ENCODE measurements at regions not wholly inside any gene's neighbourhood (a gene's known extent, or its start where the extent isn't known, plus 50 kb on each side); places are given as distances from the start of the nearest gene placed in this dataset.

GRCh38 chr14:85243321-85243720, 286.6 kb upstream of the FLRT2 start:
- Mint-ChIP-seq H3K27me3 (no peaks in the 10 kb centered on the region), H3K36me3 (no peaks in the 10 kb centered on the region), H3K4me3 (no peak overlapping the region), H3K27ac (no peak overlapping the region), H3K9me3 (peaks cover 0 to 13% (median 3%) of the 10 kb centered on the region in 11 donors), H3K4me1 (peaks cover 0 to 3% (median 0%) of the 10 kb centered on the region in 7 donors)
- CTCF ChIA-PET: no interaction called here
- Histone ChIP-seq H3K27me3 (ENCODE audit: control insufficient read depth in 2 of 2, insufficient read depth in 2 of 2, low read length in 2 of 2) (no peaks in the 10 kb centered on the region), H3K9me3 (ENCODE audit: control insufficient read depth in 2 of 3, low read length in 3 of 3) (no peaks in the 10 kb centered on the region), H3K4me3 (ENCODE audit: low read length) (no peak overlapping the region), H3K4me1 (ENCODE audit: control insufficient read depth in 2 of 2, insufficient read depth in 2 of 2, low read length in 2 of 2) (no peaks in the 10 kb centered on the region), H3K27ac (ENCODE audit: low read depth, low read length) (no peak overlapping the region), H3K36me3 (ENCODE audit: control insufficient read depth in 2 of 3, insufficient read depth in 3 of 3, low read length in 3 of 3) (no peaks in the 10 kb centered on the region)
- POLR2A ChIA-PET: no interaction called here
- ATAC-seq (no peak), DNase-seq (no peak)
- intact Hi-C loops (cut with micrococcal nuclease): no loop called here

- ATAC-seq (no peak), DNase-seq (no peak)
- H3K4me3 Mint-ChIP-seq: no peak overlapping the region
- Histone ChIP-seq H3K9me3 (ENCODE audit: control insufficient read depth in 2 of 3, low read length in 3 of 3) (no peaks in the 10 kb centered on the region), H3K27me3 (ENCODE audit: control insufficient read depth in 2 of 2, insufficient read depth in 2 of 2, low read length in 2 of 2) (no peaks in the 10 kb centered on the region), H3K27ac (ENCODE audit: low read depth, low read length) (no peak overlapping the region), H3K4me1 (ENCODE audit: control insufficient read depth in 2 of 2, insufficient read depth in 2 of 2, low read length in 2 of 2) (no peaks in the 10 kb centered on the region), H3K36me3 (ENCODE audit: control insufficient read depth in 2 of 3, insufficient read depth in 3 of 3, low read length in 3 of 3) (no peaks in the 10 kb centered on the region), H3K4me3 (ENCODE audit: low read length) (no peak overlapping the region)
- CTCF ChIA-PET: no interaction called here
- H3K4me1 Mint-ChIP-seq: no peaks in the 10 kb centered on the region
- H3K36me3 Mint-ChIP-seq: no peaks in the 10 kb centered on the region
- intact Hi-C loops (cut with micrococcal nuclease): no loop called here
- POLR2A ChIA-PET: no interaction called here
- no peak overlapping the region for H3K27ac Mint-ChIP-seq
- H3K9me3 Mint-ChIP-seq: peaks cover 0 to 12% (median 5%) of the 10 kb centered on the region in 11 donors
- no peaks in the 10 kb centered on the region for H3K27me3 Mint-ChIP-seq
These were observed 282.9 kb upstream of the FLRT2 start for GRCh38 chr14:85247071-85247470.

- Histone ChIP-seq H3K4me1 (ENCODE audit: control insufficient read depth in 2 of 2, insufficient read depth in 2 of 2, low read length in 2 of 2) (no peaks in the 10 kb centered on the region), H3K4me3 (ENCODE audit: low read length) (no peak overlapping the region), H3K27ac (ENCODE audit: low read depth, low read length) (no peak overlapping the region), H3K27me3 (ENCODE audit: control insufficient read depth in 2 of 2, insufficient read depth in 2 of 2, low read length in 2 of 2) (no peaks in the 10 kb centered on the region), H3K9me3 (ENCODE audit: control insufficient read depth in 2 of 3, low read length in 3 of 3) (no peaks in the 10 kb centered on the region), H3K36me3 (ENCODE audit: control insufficient read depth in 2 of 3, insufficient read depth in 3 of 3, low read length in 3 of 3) (no peaks in the 10 kb centered on the region)
- Mint-ChIP-seq H3K4me3 (no peak overlapping the region), H3K36me3 (no peaks in the 10 kb centered on the region), H3K4me1 (no peaks in the 10 kb centered on the region), H3K27ac (no peak overlapping the region), H3K27me3 (no peaks in the 10 kb centered on the region), H3K9me3 (peaks cover 0 to 19% (median 5%) of the 10 kb centered on the region in 11 donors)
- ATAC-seq: no peak
- ChIA-PET POLR2A (no interaction called here), CTCF (no interaction called here)
- no peak for DNase-seq
- intact Hi-C loops (cut with micrococcal nuclease): no loop called here
These were observed 280.9 kb upstream of the FLRT2 start for GRCh38 chr14:85248881-85249635.

GRCh38 chr14:85250414-85251189, 279.3 kb upstream of the FLRT2 start:
- Mint-ChIP-seq H3K9me3 (peaks cover 0 to 19% (median 5%) of the 10 kb centered on the region in 11 donors), H3K4me3 (no peak overlapping the region), H3K27ac (no peak overlapping the region), H3K4me1 (no peaks in the 10 kb centered on the region), H3K36me3 (no peaks in the 10 kb centered on the region), H3K27me3 (no peaks in the 10 kb centered on the region)
- ChIA-PET CTCF (no interaction called here), POLR2A (no interaction called here)
- H3K27ac ChIP-seq (ENCODE audit: low read depth, low read length): no peak overlapping the region
- H3K27me3 ChIP-seq (ENCODE audit: control insufficient read depth in 2 of 2, insufficient read depth in 2 of 2, low read length in 2 of 2): no peaks in the 10 kb centered on the region
- no peaks in the 10 kb centered on the region for H3K9me3 ChIP-seq (ENCODE audit: control insufficient read depth in 2 of 3, low read length in 3 of 3)
- no peaks in the 10 kb centered on the region for H3K36me3 ChIP-seq (ENCODE audit: control insufficient read depth in 2 of 3, insufficient read depth in 3 of 3, low read length in 3 of 3)
- ATAC-seq (no peak), DNase-seq (no peak)
- H3K4me3 ChIP-seq (ENCODE audit: low read length): no peak overlapping the region
- intact Hi-C loops (cut with micrococcal nuclease): no loop called here
- H3K4me1 ChIP-seq (ENCODE audit: control insufficient read depth in 2 of 2, insufficient read depth in 2 of 2, low read length in 2 of 2): no peaks in the 10 kb centered on the region

- H3K27ac ChIP-seq (ENCODE audit: low read depth, low read length): no peak overlapping the region
- DNase-seq: no peak
- no peak overlapping the region for H3K4me3 ChIP-seq (ENCODE audit: low read length)
- peaks cover 0 to 12% (median 4%) of the 10 kb centered on the region in 11 donors for H3K9me3 Mint-ChIP-seq
- ChIA-PET POLR2A (no interaction called here), CTCF (no interaction called here)
- no peaks in the 10 kb centered on the region for H3K4me1 ChIP-seq (ENCODE audit: control insufficient read depth in 2 of 2, insufficient read depth in 2 of 2, low read length in 2 of 2)
- ATAC-seq: no peak
- H3K9me3 ChIP-seq (ENCODE audit: control insufficient read depth in 2 of 3, low read length in 3 of 3): no peaks in the 10 kb centered on the region
- H3K27me3 ChIP-seq (ENCODE audit: control insufficient read depth in 2 of 2, insufficient read depth in 2 of 2, low read length in 2 of 2): no peaks in the 10 kb centered on the region
- no peaks in the 10 kb centered on the region for H3K36me3 ChIP-seq (ENCODE audit: control insufficient read depth in 2 of 3, insufficient read depth in 3 of 3, low read length in 3 of 3)
- intact Hi-C loops (cut with micrococcal nuclease): no loop called here
- no peaks in the 10 kb centered on the region for H3K4me1 Mint-ChIP-seq
- H3K27me3 Mint-ChIP-seq: no peaks in the 10 kb centered on the region
- no peak overlapping the region for H3K27ac Mint-ChIP-seq
- no peaks in the 10 kb centered on the region for H3K36me3 Mint-ChIP-seq
- no peak overlapping the region for H3K4me3 Mint-ChIP-seq
These were observed 277.9 kb upstream of the FLRT2 start for GRCh38 chr14:85252011-85252410.

GRCh38 chr14:85254711-85255110, 275.2 kb upstream of the FLRT2 start:
- intact Hi-C loops (cut with micrococcal nuclease): no loop called here
- Mint-ChIP-seq H3K27ac (no peak overlapping the region), H3K36me3 (no peaks in the 10 kb centered on the region), H3K4me1 (peaks cover 0 to 6% (median 0%) of the 10 kb centered on the region in 7 donors), H3K4me3 (no peak overlapping the region), H3K9me3 (peaks cover 0 to 16% (median 4%) of the 10 kb centered on the region in 11 donors), H3K27me3 (no peaks in the 10 kb centered on the region)
- POLR2A ChIA-PET: no interaction called here
- no peak overlapping the region for H3K4me3 ChIP-seq (ENCODE audit: low read length)
- H3K4me1 ChIP-seq (ENCODE audit: control insufficient read depth in 2 of 2, insufficient read depth in 2 of 2, low read length in 2 of 2): no peaks in the 10 kb centered on the region
- H3K36me3 ChIP-seq (ENCODE audit: control insufficient read depth in 2 of 3, insufficient read depth in 3 of 3, low read length in 3 of 3): no peaks in the 10 kb centered on the region
- no peak overlapping the region for H3K27ac ChIP-seq (ENCODE audit: low read depth, low read length)
- no peaks in the 10 kb centered on the region for H3K27me3 ChIP-seq (ENCODE audit: control insufficient read depth in 2 of 2, insufficient read depth in 2 of 2, low read length in 2 of 2)
- ATAC-seq (no peak), DNase-seq (no peak)
- CTCF ChIA-PET: no interaction called here
- no peaks in the 10 kb centered on the region for H3K9me3 ChIP-seq (ENCODE audit: control insufficient read depth in 2 of 3, low read length in 3 of 3)

- no peak for ATAC-seq
- CTCF ChIA-PET: no interaction called here
These were observed 272.7 kb upstream of the FLRT2 start for GRCh38 chr14:85257287-85257686.

More at GRCh38 chr14:85257287-85257686, 272.7 kb upstream of the FLRT2 start:
- Mint-ChIP-seq H3K4me1 (peaks cover 0 to 6% (median 0%) of the 10 kb centered on the region in 7 donors), H3K4me3 (no peak overlapping the region), H3K27ac (no peak overlapping the region), H3K27me3 (no peaks in the 10 kb centered on the region), H3K36me3 (no peaks in the 10 kb centered on the region), H3K9me3 (peaks cover 0 to 22% (median 4%) of the 10 kb centered on the region in 11 donors)
- Histone ChIP-seq H3K4me1 (ENCODE audit: control insufficient read depth in 2 of 2, insufficient read depth in 2 of 2, low read length in 2 of 2) (no peaks in the 10 kb centered on the region), H3K9me3 (ENCODE audit: control insufficient read depth in 2 of 3, low read length in 3 of 3) (no peaks in the 10 kb centered on the region), H3K27me3 (ENCODE audit: control insufficient read depth in 2 of 2, insufficient read depth in 2 of 2, low read length in 2 of 2) (no peaks in the 10 kb centered on the region), H3K27ac (ENCODE audit: low read depth, low read length) (no peak overlapping the region), H3K4me3 (ENCODE audit: low read length) (no peak overlapping the region), H3K36me3 (ENCODE audit: control insufficient read depth in 2 of 3, insufficient read depth in 3 of 3, low read length in 3 of 3) (no peaks in the 10 kb centered on the region)
- intact Hi-C loops (cut with micrococcal nuclease): no loop called here
- DNase-seq: no peak
- POLR2A ChIA-PET: no interaction called here

All from naive thymus-derived CD4-positive, alpha-beta T cell (primary cell).